GM12878 (cell line): ENCODE measurements at regions not wholly inside any gene's neighbourhood (a gene's known extent, or its start where the extent isn't known, plus 50 kb on each side); places are given as distances from the start of the nearest gene placed in this dataset.

Experiments used
- ATAC-seq: fragments of 200-7000 bp; cut with Tn5 transposase; 3 replicates; pipeline ENCODE4 v1.9.1; 2020; ENCODE audit warnings: mild to moderate bottlenecking, moderate library complexity
- BruUV-seq: library from RNA; stranded (reverse); fragments of 400-500 nt; replicated peaks from 2 replicates; lab custom pipeline; 2021; lab: Mats Ljungman, UMichigan
- CTCF ChIA-PET: fragments of 300-600 bp; sonication (Branson Sonifier 250); formaldehyde crosslinking; extraction: SDS; loops from one replicate; lab custom pipeline; 2021; ENCODE audit warnings: inconsistent platforms; lab: Yijun Ruan, JAX
- POLR2A ChIA-PET: fragments of 350-600 bp; formaldehyde crosslinking; extraction: SDS; loops from one replicate; lab custom pipeline; 2021; ENCODE audit warnings: inconsistent platforms; lab: Charles Lee
- RAD21 ChIA-PET: fragments of 300-600 bp; sonication (Branson Sonifier 250); formaldehyde crosslinking; loops from one replicate; lab custom pipeline; 2023; ENCODE audit warnings: antibody characterized with exemption; ENCODE audit not compliant: unreplicated experiment; lab: Charles Lee
- SMC1A ChIA-PET: fragments of 300-600 bp; sonication (Branson Sonifier 250); formaldehyde crosslinking; loops from one replicate; lab custom pipeline; 2023; ENCODE audit not compliant: unreplicated experiment, uncharacterized antibody; lab: Charles Lee
- DNase-seq: peaks from one replicate; pipeline ENCODE4 v3.0.0-alpha.2; 2011; ENCODE audit warnings: low read depth, low spot score
- FAIRE-seq: peaks from 3 replicates; lab custom pipeline; 2011; peaks lifted over from hg19 to GRCh38; lab: Jason Lieb, UNC
- H2AFZ ChIP-seq: 2 replicates; pipeline ENCODE4 v1.6.0; 2011; ENCODE audit warnings: low read depth, low read length, control low read depth; ENCODE audit not compliant: control insufficient read depth
- H3K27ac ChIP-seq: 2 replicates; pipeline ENCODE4 v1.5.1; 2011; ENCODE audit warnings: control low read depth; ENCODE audit not compliant: control insufficient read depth, insufficient read depth
- H3K27me3 ChIP-seq, 2 experiments: replicated peaks in 1 of 2; 2 replicates each; pipeline versions ENCODE4 v1.6.0 to v1.6.1; 2011; ENCODE audit warnings: low read length in 1 of 2; ENCODE audit not compliant: control insufficient read depth in 2 of 2, insufficient read depth in 2 of 2
- H3K36me3 ChIP-seq, 2 experiments: 2 replicates each; pipeline ENCODE4 v1.5.1; 2011; ENCODE audit warnings: low read length in 1 of 2; ENCODE audit not compliant: control insufficient read depth in 2 of 2, insufficient read depth in 2 of 2
- H3K4me1 ChIP-seq: 2 replicates; pipeline ENCODE4 v1.6.1; 2011; ENCODE audit warnings: mild to moderate bottlenecking, low read length, moderate library complexity, mixed read lengths; ENCODE audit not compliant: control insufficient read depth, insufficient read depth
- H3K4me2 ChIP-seq: 2 replicates; pipeline ENCODE4 v1.6.0; 2011; ENCODE audit warnings: control low read depth; ENCODE audit not compliant: control insufficient read depth, insufficient read depth
- H3K4me3 ChIP-seq: fragments of 200-600 bp; sonication (generic); 2 replicates; pipeline ENCODE4 v1.5.1; 2016
- H3K79me2 ChIP-seq: 2 replicates; pipeline ENCODE4 v1.6.0; 2011; ENCODE audit warnings: low read length; ENCODE audit not compliant: control insufficient read depth, insufficient read depth
- H3K9ac ChIP-seq: 2 replicates; pipeline ENCODE4 v1.8.0; 2011; ENCODE audit warnings: low read length, control low read depth, mixed read lengths; ENCODE audit not compliant: control insufficient read depth, insufficient read depth
- H3K9me3 ChIP-seq: replicated peaks from 3 replicates; pipeline ENCODE4 v1.5.1; 2011; ENCODE audit warnings: mild to moderate bottlenecking, low read length; ENCODE audit not compliant: control insufficient read depth, insufficient read depth
- H4K20me1 ChIP-seq: 2 replicates; pipeline ENCODE4 v1.6.0; 2011; ENCODE audit not compliant: control insufficient read depth, insufficient read depth
- CHD1 ChIP-seq: IDR thresholded peaks from 2 replicates; pipeline ENCODE4 v1.6.1; 2012; ENCODE audit warnings: low read depth, low read length, improper control_type of control experiment
- GATAD2B ChIP-seq: fragments of 450-650 bp; conservative IDR thresholded peaks from 2 replicates; pipeline ENCODE4 v1.6.1; 2017; ENCODE audit warnings: low read depth, mild to moderate bottlenecking, moderate library complexity
- HCFC1 ChIP-seq: fragments of 150-350 bp; IDR thresholded peaks from 2 replicates; pipeline ENCODE4 v1.6.1; 2014; ENCODE audit warnings: low read length
- IKZF1 ChIP-seq: fragments of 450-650 bp; conservative IDR thresholded peaks from 2 replicates; pipeline ENCODE4 v1.6.1; 2017; ENCODE audit warnings: antibody characterized with exemption, mild to moderate bottlenecking
- MTA2 ChIP-seq: fragments of 450-650 bp; IDR thresholded peaks from 2 replicates; pipeline ENCODE4 v1.6.1; 2016; ENCODE audit warnings: low read depth, mild to moderate bottlenecking, moderate library complexity
- NFYB ChIP-seq: IDR thresholded peaks from 2 replicates; pipeline ENCODE4 v1.6.1; 2011; ENCODE audit warnings: low read depth, mild to moderate bottlenecking, low read length, improper control_type of control experiment, moderate library complexity; ENCODE audit not compliant: insufficient read depth
- NR2C1 ChIP-seq: fragments of 450-650 bp; IDR thresholded peaks from 2 replicates; pipeline ENCODE4 v1.6.1; 2017; ENCODE audit warnings: antibody characterized with exemption, mild to moderate bottlenecking, moderate library complexity
- PAX8 ChIP-seq: fragments of 450-650 bp; IDR thresholded peaks from 2 replicates; pipeline ENCODE4 v1.6.1; 2017; ENCODE audit warnings: mild to moderate bottlenecking, moderate library complexity
- POLR2AphosphoS2 ChIP-seq: IDR thresholded peaks from 2 replicates; pipeline ENCODE4 v1.6.1; 2011; ENCODE audit warnings: low read depth, mild to moderate bottlenecking, low read length, improper control_type of control experiment, moderate library complexity
- SREBF2 ChIP-seq: IDR thresholded peaks from 2 replicates; pipeline ENCODE4 v1.6.1; 2012; ENCODE audit warnings: mild to moderate bottlenecking, low read length
- TCF12 ChIP-seq: IDR thresholded peaks from 2 replicates; pipeline ENCODE4 v1.6.1; 2011; ENCODE audit warnings: low read depth, mild to moderate bottlenecking, low read length
- ZNF207 ChIP-seq: fragments of 450-650 bp; IDR thresholded peaks from 2 replicates; pipeline ENCODE4 v1.6.1; 2014; ENCODE audit warnings: antibody characterized with exemption, mild to moderate bottlenecking, borderline replicate concordance
- ZNF24 ChIP-seq: fragments of 450-650 bp; IDR thresholded peaks from 2 replicates; pipeline ENCODE4 v1.6.1; 2017; ENCODE audit warnings: antibody characterized with exemption, mild to moderate bottlenecking
- ZNF384 ChIP-seq: IDR thresholded peaks from 2 replicates; pipeline ENCODE4 v1.6.1; 2012; ENCODE audit warnings: low read depth, mild to moderate bottlenecking, low read length, improper control_type of control experiment, borderline replicate concordance
- WGBS: methylation state at CpG from one replicate; pipeline ENCODE4 v1.1.6; 2016; ENCODE audit warnings: low lambda C conversion rate; ENCODE audit not compliant: insufficient replicate concordance, insufficient coverage; ENCODE audit errors: missing lambda C conversion rate; 5-methylcytosine and 5-hydroxymethylcytosine counted together
- in situ Hi-C: fragments of 300-500 bp; cut with MboI; formaldehyde crosslinking; loops from 9 replicates; pipeline ENCODE4 v1.14.3; 2018; ENCODE audit warnings: mixed read lengths
- intact Hi-C: fragments of 100-400 bp; cut with micrococcal nuclease; formaldehyde crosslinking; loops from one replicate; pipeline ENCODE4 v1.14.2; 2022; ENCODE audit not compliant: unreplicated experiment
- TF ChIP-seq, protein P1 (sequence below): IDR thresholded peaks from 2 replicates; pipeline ENCODE4 v1.6.1; 2011; ENCODE audit warnings: borderline replicate concordance, low read depth, mild to moderate bottlenecking, moderate library complexity, mixed read lengths, low read length; ENCODE audit not compliant: insufficient read depth; ENCODE audit errors: extremely low read length
- TF ChIP-seq, protein P2 (sequence below), 3 experiments: IDR thresholded peaks in 2 of 3; conservative IDR thresholded peaks in 1 of 3; 2 replicates each; pipeline ENCODE4 v1.5.1; 2011; ENCODE audit warnings: low read depth in 3 of 3, low read length in 3 of 3, mild to moderate bottlenecking in 3 of 3, control low read depth in 2 of 3, moderate library complexity in 2 of 3, inconsistent platforms in 1 of 3, mixed read lengths in 1 of 3; ENCODE audit not compliant: control insufficient read depth in 2 of 3, insufficient read depth in 1 of 3; ENCODE audit errors: extremely low read depth in 1 of 3
- TF ChIP-seq, protein P3 (sequence below): IDR thresholded peaks from 2 replicates; pipeline ENCODE4 v1.6.1; 2011; ENCODE audit warnings: mild to moderate bottlenecking, low read depth, low read length, moderate library complexity; ENCODE audit not compliant: insufficient replicate concordance
- TF ChIP-seq, protein P4 (sequence below): fragments of 450-650 bp; IDR thresholded peaks from 2 replicates; pipeline ENCODE4 v1.6.1; 2017; ENCODE audit warnings: mild to moderate bottlenecking, low read depth, inconsistent platforms; ENCODE audit not compliant: poor library complexity, severe bottlenecking

DNA sequence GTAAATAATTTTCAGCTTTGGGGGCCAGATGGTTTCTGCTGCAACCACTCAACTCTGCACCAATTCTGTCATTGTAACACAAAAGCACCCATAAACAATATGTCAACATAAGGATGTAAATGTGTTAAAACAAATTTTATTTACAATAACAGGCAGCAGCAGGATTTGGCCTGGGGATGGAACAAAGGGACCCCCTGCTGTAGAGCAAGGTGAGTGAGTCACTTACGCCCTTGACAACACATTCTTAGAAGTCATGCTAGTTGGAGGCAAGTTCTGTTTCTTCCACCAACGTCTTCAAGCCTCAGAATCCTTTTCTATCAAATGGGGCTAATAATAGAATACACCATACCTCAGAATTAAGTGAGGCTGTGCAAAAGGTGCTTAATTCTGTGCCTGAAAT, 610.2 kb upstream of the SYT4 start:
- FAIRE-seq (no peak), ATAC-seq (no peak), DNase-seq (no peak)
- Histone ChIP-seq H3K4me1 (no peaks in the 10 kb centered on the region), H3K27ac (no peak overlapping the region), H3K9me3 (no peaks in the 10 kb centered on the region), H3K4me3 (no peak overlapping the region), H3K27me3 (no peaks in the 10 kb centered on the region), H2AFZ (no peak overlapping the region), H3K9ac (no peak overlapping the region), H3K79me2 (no peaks in the 10 kb centered on the region), H3K4me2 (no peak overlapping the region), H4K20me1 (no peaks in the 10 kb centered on the region), H3K36me3 (no peaks in the 10 kb centered on the region)
- POLR2A ChIA-PET: no interaction called here
- TF ChIP-seq, protein P1, sequence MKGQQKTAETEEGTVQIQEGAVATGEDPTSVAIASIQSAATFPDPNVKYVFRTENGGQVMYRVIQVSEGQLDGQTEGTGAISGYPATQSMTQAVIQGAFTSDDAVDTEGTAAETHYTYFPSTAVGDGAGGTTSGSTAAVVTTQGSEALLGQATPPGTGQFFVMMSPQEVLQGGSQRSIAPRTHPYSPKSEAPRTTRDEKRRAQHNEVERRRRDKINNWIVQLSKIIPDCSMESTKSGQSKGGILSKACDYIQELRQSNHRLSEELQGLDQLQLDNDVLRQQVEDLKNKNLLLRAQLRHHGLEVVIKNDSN: no peak
- TF ChIP-seq ZNF384: no peak
- no peak for TF ChIP-seq ZNF207
- TF ChIP-seq IKZF1: no peak
- no peak for TF ChIP-seq NFYB
- TF ChIP-seq, protein P2, sequence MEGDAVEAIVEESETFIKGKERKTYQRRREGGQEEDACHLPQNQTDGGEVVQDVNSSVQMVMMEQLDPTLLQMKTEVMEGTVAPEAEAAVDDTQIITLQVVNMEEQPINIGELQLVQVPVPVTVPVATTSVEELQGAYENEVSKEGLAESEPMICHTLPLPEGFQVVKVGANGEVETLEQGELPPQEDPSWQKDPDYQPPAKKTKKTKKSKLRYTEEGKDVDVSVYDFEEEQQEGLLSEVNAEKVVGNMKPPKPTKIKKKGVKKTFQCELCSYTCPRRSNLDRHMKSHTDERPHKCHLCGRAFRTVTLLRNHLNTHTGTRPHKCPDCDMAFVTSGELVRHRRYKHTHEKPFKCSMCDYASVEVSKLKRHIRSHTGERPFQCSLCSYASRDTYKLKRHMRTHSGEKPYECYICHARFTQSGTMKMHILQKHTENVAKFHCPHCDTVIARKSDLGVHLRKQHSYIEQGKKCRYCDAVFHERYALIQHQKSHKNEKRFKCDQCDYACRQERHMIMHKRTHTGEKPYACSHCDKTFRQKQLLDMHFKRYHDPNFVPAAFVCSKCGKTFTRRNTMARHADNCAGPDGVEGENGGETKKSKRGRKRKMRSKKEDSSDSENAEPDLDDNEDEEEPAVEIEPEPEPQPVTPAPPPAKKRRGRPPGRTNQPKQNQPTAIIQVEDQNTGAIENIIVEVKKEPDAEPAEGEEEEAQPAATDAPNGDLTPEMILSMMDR (IDR thresholded peaks at IDR 0.05 in 2 of 3, conservative IDR thresholded peaks at IDR 0.05 in 1 of 3; ENCODE audit: control insufficient read depth in 2 of 3, extremely low read depth in 1 of 3, insufficient read depth in 1 of 3, low read depth in 3 of 3, low read length in 3 of 3): no peak
- TF ChIP-seq GATAD2B: no peak
- no peak for TF ChIP-seq TCF12
- TF ChIP-seq, protein P3, sequence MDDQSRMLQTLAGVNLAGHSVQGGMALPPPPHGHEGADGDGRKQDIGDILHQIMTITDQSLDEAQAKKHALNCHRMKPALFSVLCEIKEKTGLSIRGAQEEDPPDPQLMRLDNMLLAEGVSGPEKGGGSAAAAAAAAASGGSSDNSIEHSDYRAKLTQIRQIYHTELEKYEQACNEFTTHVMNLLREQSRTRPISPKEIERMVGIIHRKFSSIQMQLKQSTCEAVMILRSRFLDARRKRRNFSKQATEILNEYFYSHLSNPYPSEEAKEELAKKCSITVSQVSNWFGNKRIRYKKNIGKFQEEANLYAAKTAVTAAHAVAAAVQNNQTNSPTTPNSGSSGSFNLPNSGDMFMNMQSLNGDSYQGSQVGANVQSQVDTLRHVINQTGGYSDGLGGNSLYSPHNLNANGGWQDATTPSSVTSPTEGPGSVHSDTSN: no peak
- TF ChIP-seq ZNF24: no peak
- TF ChIP-seq CHD1: no peak
- no peak for TF ChIP-seq MTA2
- TF ChIP-seq, protein P4, sequence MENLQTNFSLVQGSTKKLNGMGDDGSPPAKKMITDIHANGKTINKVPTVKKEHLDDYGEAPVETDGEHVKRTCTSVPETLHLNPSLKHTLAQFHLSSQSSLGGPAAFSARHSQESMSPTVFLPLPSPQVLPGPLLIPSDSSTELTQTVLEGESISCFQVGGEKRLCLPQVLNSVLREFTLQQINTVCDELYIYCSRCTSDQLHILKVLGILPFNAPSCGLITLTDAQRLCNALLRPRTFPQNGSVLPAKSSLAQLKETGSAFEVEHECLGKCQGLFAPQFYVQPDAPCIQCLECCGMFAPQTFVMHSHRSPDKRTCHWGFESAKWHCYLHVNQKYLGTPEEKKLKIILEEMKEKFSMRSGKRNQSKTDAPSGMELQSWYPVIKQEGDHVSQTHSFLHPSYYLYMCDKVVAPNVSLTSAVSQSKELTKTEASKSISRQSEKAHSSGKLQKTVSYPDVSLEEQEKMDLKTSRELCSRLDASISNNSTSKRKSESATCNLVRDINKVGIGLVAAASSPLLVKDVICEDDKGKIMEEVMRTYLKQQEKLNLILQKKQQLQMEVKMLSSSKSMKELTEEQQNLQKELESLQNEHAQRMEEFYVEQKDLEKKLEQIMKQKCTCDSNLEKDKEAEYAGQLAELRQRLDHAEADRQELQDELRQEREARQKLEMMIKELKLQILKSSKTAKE: no peak
- no peak for TF ChIP-seq HCFC1
- no peak for TF ChIP-seq PAX8
- no peak for TF ChIP-seq SREBF2
- no peak for TF ChIP-seq POLR2AphosphoS2
- no peak for TF ChIP-seq NR2C1
- SMC1A ChIA-PET: no interaction called here
- intact Hi-C loops: no loop called here
- CTCF ChIA-PET: interaction anchor here (1.3 kb wide), 1 partner anchor 17 kb away, joined by 3 read pairs; no protein-coding TSS in a partner anchor
- WGBS: 14% methylated on average over 2 of the region's 2 CpGs
- RAD21 ChIA-PET: no interaction called here
- BruUV-seq: no TSS peak
- in situ Hi-C loops: no loop called here
